ENCODE measurements at regions not wholly inside any gene's neighbourhood (a gene's known extent, or its start where the extent isn't known, plus 50 kb on each side); places are given as distances from the start of the nearest gene placed in this dataset.

GRCh38 chr3:29185706-29186105 is 95.2 kb upstream of the RBMS3 start:
- Histone ChIP-seq H3K9me3 (ENCODE audit: control insufficient read depth, insufficient read depth, low read depth, low read length) (no peaks in the 10 kb centered on the region), H3K4me3 (ENCODE audit: low read depth in 2 of 2, low read length in 2 of 2) (no peak overlapping the region)
- POLR2A ChIA-PET: no interaction called here

GRCh38 chr3:29186131-29186599 is 94.7 kb upstream of the RBMS3 start:
- H3K4me1 ChIP-seq (ENCODE audit: control insufficient read depth, insufficient read depth, low read length): no peaks in the 10 kb centered on the region
- no TSS peak for BruUV-seq (replicated peaks)
- no peaks in the 10 kb centered on the region for H3K27me3 ChIP-seq (ENCODE audit: control insufficient read depth, insufficient read depth, low read length)
- no peaks in the 10 kb centered on the region for H3K9me3 ChIP-seq (ENCODE audit: control insufficient read depth, insufficient read depth, low read depth, low read length)
- H3K36me3 ChIP-seq (ENCODE audit: control insufficient read depth, insufficient read depth, low read length): no peaks in the 10 kb centered on the region
- DNase-seq (ENCODE audit: low read depth, low spot score) (no peak), ATAC-seq (no peak)
- H3K4me3 ChIP-seq (ENCODE audit: low read depth in 2 of 2, low read length in 2 of 2): no peak overlapping the region
- in situ Hi-C loops (cut with HindIII; ENCODE audit: low pct_unique_long_range_greater_than_20kb, low sequenced_read_pairs) (no loop called here), intact Hi-C loops (cut with micrococcal nuclease; ENCODE audit: unreplicated experiment) (no loop called here)
- no peak overlapping the region for H3K27ac ChIP-seq (ENCODE audit: low read length)
- TF ChIP-seq REST (IDR thresholded peaks at IDR 0.05; ENCODE audit: insufficient read depth in 1 of 2, low read depth in 2 of 2, low read length in 1 of 2) (no peak), TCF7L2 (IDR thresholded peaks at IDR 0.05; ENCODE audit: low read depth, low read length) (no peak), SIN3A (IDR thresholded peaks at IDR 0.05; ENCODE audit: borderline replicate concordance, insufficient read depth, low read depth, low read length) (no peak), POLR2AphosphoS5 (IDR thresholded peaks at IDR 0.05; ENCODE audit: low read depth, low read length) (no peak), CTCF (IDR thresholded peaks at IDR 0.05) (no peak)
- ChIA-PET POLR2A (no interaction called here), CTCF (no interaction called here)

More at GRCh38 chr3:29185706-29186105, 95.2 kb upstream of the RBMS3 start:
- DNase-seq (ENCODE audit: low read depth, low spot score) (no peak), ATAC-seq (no peak)
- intact Hi-C loops (cut with micrococcal nuclease; ENCODE audit: unreplicated experiment) (no loop called here), in situ Hi-C loops (cut with HindIII; ENCODE audit: low pct_unique_long_range_greater_than_20kb, low sequenced_read_pairs) (no loop called here)
- TF ChIP-seq POLR2AphosphoS5 (IDR thresholded peaks at IDR 0.05; ENCODE audit: low read depth, low read length) (no peak), TCF7L2 (IDR thresholded peaks at IDR 0.05; ENCODE audit: low read depth, low read length) (no peak), SIN3A (IDR thresholded peaks at IDR 0.05; ENCODE audit: borderline replicate concordance, insufficient read depth, low read depth, low read length) (no peak), CTCF (IDR thresholded peaks at IDR 0.05) (no peak), REST (IDR thresholded peaks at IDR 0.05; ENCODE audit: insufficient read depth in 1 of 2, low read depth in 2 of 2, low read length in 1 of 2) (no peak)
- Histone ChIP-seq H3K4me1 (ENCODE audit: control insufficient read depth, insufficient read depth, low read length) (no peaks in the 10 kb centered on the region), H3K36me3 (ENCODE audit: control insufficient read depth, insufficient read depth, low read length) (no peaks in the 10 kb centered on the region), H3K27ac (ENCODE audit: low read length) (no peak overlapping the region), H3K27me3 (ENCODE audit: control insufficient read depth, insufficient read depth, low read length) (no peaks in the 10 kb centered on the region)
- no TSS peak for BruUV-seq (replicated peaks)
- CTCF ChIA-PET: no interaction called here
